NCI-H748 (cell line): ENCODE measurements at regions not wholly inside any gene's neighbourhood (a gene's known extent, or its start where the extent isn't known, plus 50 kb on each side); places are given as distances from the start of the nearest gene placed in this dataset.
"Not testable (repeated sequence)": the region's sequence is repeated elsewhere in the genome, so short reads cannot be mapped to it uniquely, and the experiment has no call there.

Experiments used
- DNase-seq: peaks from one replicate; lab custom pipeline; 2025; ENCODE audit not compliant: unreplicated experiment; lab: John Stamatoyannopoulos, UW

- DNase-seq, result not testable (repeated sequence)
These were observed 110.6 kb downstream of the RPIA start for GRCh38 chr2:88802026-88802425.

GRCh38 chr2:88807237-88807962 is 115.9 kb downstream of the RPIA start:
- DNase-seq, result no peak

GRCh38 chr2:88808083-88808482 is 116.6 kb downstream of the RPIA start:
- no peak for DNase-seq

GRCh38 chr2:88808652-88809051 is 117.2 kb downstream of the RPIA start:
- peak; percentile 77 for DNase-seq

GRCh38 chr2:88809216-88809615 is 117.7 kb downstream of the RPIA start:
- no peak for DNase-seq

GRCh38 chr2:88810017-88810416 is 118.5 kb downstream of the RPIA start:
- peak; percentile 90 for DNase-seq

- no peak for DNase-seq
These were observed 119.0 kb downstream of the RPIA start for GRCh38 chr2:88810488-88810887.

- DNase-seq, result no peak
These were observed 119.8 kb downstream of the RPIA start for GRCh38 chr2:88811233-88811632.

GRCh38 chr2:88811681-88812080 is 120.2 kb downstream of the RPIA start:
- DNase-seq, result no peak

- peak; percentile 6 for DNase-seq
These were observed 122.1 kb downstream of the RPIA start for GRCh38 chr2:88813612-88814011.

- DNase-seq, result no peak
These were observed 123.8 kb downstream of the RPIA start for GRCh38 chr2:88815282-88815681.

GRCh38 chr2:88815697-88816096 is 124.2 kb downstream of the RPIA start:
- no peak for DNase-seq

GRCh38 chr2:88818381-88818780 is 126.9 kb downstream of the RPIA start:
- no peak for DNase-seq

GRCh38 chr2:88824951-88825350 is 133.5 kb downstream of the RPIA start:
- DNase-seq, result no peak

- no peak for DNase-seq
These were observed 134.9 kb downstream of the RPIA start for GRCh38 chr2:88826399-88826798.

- DNase-seq, result no peak
These were observed 136.3 kb downstream of the RPIA start for GRCh38 chr2:88827821-88828220.

GRCh38 chr2:88828397-88829137 is 137.1 kb downstream of the RPIA start:
- peak; percentile 6 for DNase-seq

GRCh38 chr2:88829607-88830463 is 138.4 kb downstream of the RPIA start:
- peak; percentile 31 for DNase-seq

GRCh38 chr2:88831071-88831791 is 139.8 kb downstream of the RPIA start:
- peak; percentile 28 for DNase-seq

GRCh38 chr2:88831792-88832248 is 140.3 kb downstream of the RPIA start:
- peak; percentile 34 for DNase-seq
